Activated naive CD4-positive, alpha-beta T cell treated with anti-CD3 and anti-CD28 coated beads for 36 hours (primary cell): ENCODE measurements at regions not wholly inside any gene's neighbourhood (a gene's known extent, or its start where the extent isn't known, plus 50 kb on each side); places are given as distances from the start of the nearest gene placed in this dataset.

Experiments used
- CTCF ChIA-PET: fragments of 350-600 bp; sonication (Branson Sonifier 250); formaldehyde crosslinking; loops from one replicate; lab custom pipeline; 2021; ENCODE audit warnings: antibody characterized with exemption; lab: Charles Lee
- DNase-seq: peaks from one replicate; pipeline ENCODE4 v3.0.0-alpha.2; 2020
- H3K27ac Mint-ChIP-seq: one replicate; pipeline ENCODE4 v1.8.0; 2021; ENCODE audit warnings: mild to moderate bottlenecking, mixed read lengths
- H3K27me3 Mint-ChIP-seq: one replicate; pipeline ENCODE4 v1.8.0; 2021; ENCODE audit warnings: low read depth, mixed read lengths
- H3K36me3 Mint-ChIP-seq: one replicate; pipeline ENCODE4 v1.8.0; 2021; ENCODE audit warnings: low read depth, mixed read lengths
- H3K4me1 Mint-ChIP-seq: one replicate; pipeline ENCODE4 v1.8.0; 2021; ENCODE audit warnings: low read depth, mixed read lengths
- H3K4me3 Mint-ChIP-seq: one replicate; pipeline ENCODE4 v1.8.0; 2021; ENCODE audit warnings: mild to moderate bottlenecking, moderate library complexity, mixed read lengths
- H3K9me3 Mint-ChIP-seq: one replicate; pipeline ENCODE4 v1.8.0; 2021; ENCODE audit warnings: mixed read lengths
- intact Hi-C: fragments of 100-400 bp; cut with micrococcal nuclease; formaldehyde crosslinking; loops from one replicate; pipeline ENCODE4 v1.15.1; 2023

DNA sequence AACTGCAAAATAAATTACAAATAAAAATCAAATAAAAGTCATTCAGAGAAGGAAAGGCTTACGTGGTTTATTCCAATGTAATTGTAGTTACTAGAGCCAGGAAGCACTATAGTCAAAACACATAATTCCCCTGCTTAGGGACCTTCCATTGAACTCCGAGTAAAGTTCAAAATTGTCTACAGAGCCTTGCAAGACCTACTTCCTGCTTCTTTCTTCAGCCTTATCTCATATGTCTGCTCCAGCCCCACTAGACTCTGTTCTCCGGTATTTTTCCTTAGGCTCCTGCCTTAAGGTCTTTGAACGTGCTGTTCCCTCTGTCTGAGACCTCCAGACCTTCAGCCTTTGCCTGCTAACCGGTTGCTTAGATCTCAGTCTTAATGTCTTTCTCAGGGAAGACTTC is 104.3 kb downstream of the ARL6IP6 start:
- no peak for DNase-seq
- peaks cover 4% of the 10 kb centered on the region for H3K27me3 Mint-ChIP-seq
- CTCF ChIA-PET = no interaction called here
- H3K4me3 Mint-ChIP-seq = no peak overlapping the region
- H3K36me3 Mint-ChIP-seq = no peaks in the 10 kb centered on the region
- H3K27ac Mint-ChIP-seq = no peak overlapping the region
- no peaks in the 10 kb centered on the region for H3K4me1 Mint-ChIP-seq
- H3K9me3 Mint-ChIP-seq = no peaks in the 10 kb centered on the region
- intact Hi-C loops = no loop called here

DNA sequence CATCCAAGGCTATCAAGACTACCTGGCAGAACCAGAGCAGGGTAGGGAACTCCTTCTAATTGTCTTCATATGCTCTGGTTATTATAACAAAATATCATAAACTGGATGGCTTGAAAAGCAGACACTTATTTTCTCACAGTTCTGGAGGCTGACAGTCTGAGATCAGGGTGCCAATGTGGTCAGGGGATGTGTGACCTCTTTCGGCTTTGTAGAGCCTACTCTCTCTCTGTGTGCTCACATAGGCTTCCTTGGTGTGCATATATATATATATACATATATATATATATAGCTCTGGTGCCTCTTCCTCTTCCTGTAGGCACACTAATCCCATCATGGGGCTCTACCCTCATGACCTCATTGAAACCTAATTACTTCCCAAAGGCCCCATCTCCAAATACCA is 101.6 kb downstream of the ARL6IP6 start:
- no peaks in the 10 kb centered on the region for H3K4me1 Mint-ChIP-seq
- CTCF ChIA-PET = interaction anchor here (0.7 kb wide), 1 partner anchor 76 kb away, joined by 3 read pairs; no protein-coding TSS in a partner anchor
- no peaks in the 10 kb centered on the region for H3K9me3 Mint-ChIP-seq
- DNase-seq = no peak
- H3K27me3 Mint-ChIP-seq = peaks cover 9% of the 10 kb centered on the region
- no peak overlapping the region for H3K27ac Mint-ChIP-seq
- no peaks in the 10 kb centered on the region for H3K36me3 Mint-ChIP-seq
- intact Hi-C loops = no loop called here
- no peak overlapping the region for H3K4me3 Mint-ChIP-seq

DNA sequence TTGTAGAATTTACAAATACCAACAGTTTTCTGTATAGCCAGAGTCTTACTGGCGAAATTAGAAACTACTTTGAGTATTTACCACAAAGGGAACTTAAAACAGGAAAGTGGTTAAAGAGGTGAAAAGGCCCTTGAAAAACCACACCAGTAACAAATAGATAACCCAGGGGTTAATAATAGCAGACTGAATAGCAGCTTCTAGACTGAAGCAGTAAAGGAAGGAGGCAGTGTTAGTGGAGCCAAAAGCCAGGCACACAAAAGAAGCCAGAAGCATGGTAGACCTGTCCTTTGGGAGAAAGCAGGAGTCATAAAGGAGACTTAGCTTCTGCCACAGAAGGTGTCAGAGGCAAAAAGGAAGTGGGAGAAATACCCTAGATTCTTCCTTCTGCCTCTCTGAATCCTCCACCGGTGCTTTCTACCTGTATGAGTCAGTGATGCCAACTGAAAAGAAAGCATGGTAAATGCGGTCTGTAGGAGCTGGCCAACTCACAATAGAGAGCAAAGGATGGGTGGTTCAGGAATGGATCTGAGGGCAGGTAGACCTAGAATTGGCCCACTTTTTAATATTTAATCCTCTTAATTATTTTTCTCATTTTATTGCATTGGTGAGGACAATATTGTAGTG is 97.3 kb downstream of the ARL6IP6 start:
- CTCF ChIA-PET = no interaction called here
- H3K9me3 Mint-ChIP-seq = peaks cover 16% of the 10 kb centered on the region
- H3K36me3 Mint-ChIP-seq = no peaks in the 10 kb centered on the region
- peaks cover 13% of the 10 kb centered on the region for H3K27me3 Mint-ChIP-seq
- H3K4me3 Mint-ChIP-seq = no peak overlapping the region
- DNase-seq = no peak
- H3K4me1 Mint-ChIP-seq = no peaks in the 10 kb centered on the region
- intact Hi-C loops = no loop called here
- no peak overlapping the region for H3K27ac Mint-ChIP-seq

DNA sequence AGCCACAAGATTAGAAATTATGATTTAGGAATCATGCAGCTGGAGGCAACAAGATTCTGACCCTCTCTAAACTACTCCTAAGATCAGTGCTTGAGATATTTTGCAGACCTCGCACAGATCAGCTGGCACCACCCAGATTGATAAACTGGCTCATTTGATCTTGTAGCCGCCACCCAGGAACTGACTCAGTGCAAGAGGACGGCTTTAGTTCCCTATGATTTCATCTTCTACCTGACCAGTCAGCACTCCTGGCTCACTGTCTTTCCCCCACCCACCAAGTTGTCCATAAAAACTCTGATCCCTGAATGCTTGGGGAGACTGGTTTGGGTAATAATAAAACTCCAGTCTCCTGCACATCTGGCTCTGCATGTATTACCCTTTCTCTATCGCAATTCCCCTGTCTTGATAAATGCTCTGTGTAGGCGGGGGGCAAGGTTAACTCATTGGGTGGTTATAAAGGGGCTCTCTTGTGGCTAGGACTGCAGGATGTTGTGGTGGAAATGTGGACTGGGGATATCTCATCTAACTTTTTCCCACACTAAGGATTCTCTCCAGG is 96.1 kb downstream of the ARL6IP6 start:
- intact Hi-C loops = no loop called here
- no peak overlapping the region for H3K4me3 Mint-ChIP-seq
- peaks cover 13% of the 10 kb centered on the region for H3K27me3 Mint-ChIP-seq
- no peaks in the 10 kb centered on the region for H3K4me1 Mint-ChIP-seq
- peaks cover 16% of the 10 kb centered on the region for H3K9me3 Mint-ChIP-seq
- CTCF ChIA-PET = no interaction called here
- DNase-seq = no peak
- H3K36me3 Mint-ChIP-seq = no peaks in the 10 kb centered on the region
- H3K27ac Mint-ChIP-seq = no peak overlapping the region

DNA sequence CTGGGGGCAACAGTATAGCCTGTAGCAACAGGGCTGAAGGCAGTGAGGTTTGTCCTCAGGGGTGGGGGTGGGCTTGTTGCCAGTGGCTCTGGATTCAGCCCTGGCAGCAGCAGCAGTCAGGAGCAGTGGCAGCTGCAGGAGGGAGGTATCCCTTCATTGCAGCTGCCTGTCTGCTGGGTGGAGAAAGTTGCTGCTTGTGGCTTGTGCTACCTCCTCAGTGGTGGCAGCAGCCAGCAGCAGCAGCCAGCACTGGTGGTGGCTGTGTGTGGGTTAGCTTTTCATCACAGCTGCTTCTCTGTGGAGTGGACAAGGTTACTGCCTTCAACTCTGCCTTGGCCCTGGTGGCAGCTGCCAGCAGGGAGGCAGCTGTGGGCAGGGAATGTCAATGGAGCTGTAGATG is 94.9 kb downstream of the ARL6IP6 start:
- Mint-ChIP-seq H3K9me3 (peaks cover 16% of the 10 kb centered on the region), H3K4me1 (no peaks in the 10 kb centered on the region), H3K4me3 (no peak overlapping the region), H3K27me3 (peaks cover 13% of the 10 kb centered on the region), H3K27ac (no peak overlapping the region), H3K36me3 (no peaks in the 10 kb centered on the region)
- intact Hi-C loops = no loop called here
- no peak for DNase-seq
- CTCF ChIA-PET = no interaction called here
